ENCODE measurements at regions not wholly inside any gene's neighbourhood (a gene's known extent, or its start where the extent isn't known, plus 50 kb on each side); places are given as distances from the start of the nearest gene placed in this dataset.

GRCh38 chr6:1080453-1081337 lies 231.2 kb upstream of the FOXQ1 start:
- no peak for TF ChIP-seq CTCF (conservative IDR thresholded peaks at IDR 0.05; ENCODE audit: low read depth)
- ChIA-PET CTCF (no interaction called here), POLR2A (ENCODE audit: low non-redundant PET) (no interaction called here)
- DNase-seq (ENCODE audit: low spot score): no peak
- no peak overlapping the region for H3K27ac ChIP-seq

- H3K27ac ChIP-seq: no peak overlapping the region
- CTCF ChIA-PET: no interaction called here
- POLR2A ChIA-PET (ENCODE audit: low non-redundant PET): no interaction called here
- no peak for DNase-seq (ENCODE audit: low spot score)
- no peak for TF ChIP-seq CTCF (conservative IDR thresholded peaks at IDR 0.05; ENCODE audit: low read depth)
Measured at GRCh38 chr6:1079525-1079924, 232.4 kb upstream of the FOXQ1 start.

GRCh38 chr6:1077478-1078416 lies 234.2 kb upstream of the FOXQ1 start:
- ChIA-PET POLR2A (ENCODE audit: low non-redundant PET) (no interaction called here), CTCF (no interaction called here)
- DNase-seq (ENCODE audit: low spot score): no peak
- no peak overlapping the region for H3K27ac ChIP-seq
- TF ChIP-seq CTCF (conservative IDR thresholded peaks at IDR 0.05; ENCODE audit: low read depth): no peak

GRCh38 chr6:1076531-1077459 lies 235.1 kb upstream of the FOXQ1 start:
- ChIA-PET POLR2A (ENCODE audit: low non-redundant PET) (no interaction called here), CTCF (interaction anchor here (0.6 kb wide), 1 partner anchor 185 kb away, joined by 3 read pairs; no protein-coding TSS in a partner anchor)
- H3K27ac ChIP-seq: no peak overlapping the region
- DNase-seq (ENCODE audit: low spot score): no peak
- no peak for TF ChIP-seq CTCF (conservative IDR thresholded peaks at IDR 0.05; ENCODE audit: low read depth)

GRCh38 chr6:1075880-1076279 lies 236.0 kb upstream of the FOXQ1 start:
- DNase-seq (ENCODE audit: low spot score): no peak
- TF ChIP-seq CTCF (conservative IDR thresholded peaks at IDR 0.05; ENCODE audit: low read depth): no peak
- POLR2A ChIA-PET (ENCODE audit: low non-redundant PET): no interaction called here
- H3K27ac ChIP-seq: no peak overlapping the region
- CTCF ChIA-PET: interaction anchor here (0.6 to 0.8 kb wide), 3 partner anchors 99 to 251 kb away, joined by 3 to 8 read pairs (median 4); no protein-coding TSS in a partner anchor

Measured in RWPE1 (cell line).